GM12878 (cell line): ENCODE measurements at regions not wholly inside any gene's neighbourhood (a gene's known extent, or its start where the extent isn't known, plus 50 kb on each side); places are given as distances from the start of the nearest gene placed in this dataset.

Source experiments
- ATAC-seq: fragments of 200-7000 bp; cut with Tn5 transposase; 3 replicates; pipeline ENCODE4 v1.9.1; 2020; ENCODE audit warnings: mild to moderate bottlenecking, moderate library complexity
- BruUV-seq: library from RNA; stranded (reverse); fragments of 400-500 nt; replicated peaks from 2 replicates; lab custom pipeline; 2021; lab: Mats Ljungman, UMichigan
- CTCF ChIA-PET: fragments of 300-600 bp; sonication (Branson Sonifier 250); formaldehyde crosslinking; extraction: SDS; loops from one replicate; lab custom pipeline; 2021; ENCODE audit warnings: inconsistent platforms; lab: Yijun Ruan, JAX
- POLR2A ChIA-PET: fragments of 350-600 bp; formaldehyde crosslinking; extraction: SDS; loops from one replicate; lab custom pipeline; 2021; ENCODE audit warnings: inconsistent platforms; lab: Charles Lee
- RAD21 ChIA-PET: fragments of 300-600 bp; sonication (Branson Sonifier 250); formaldehyde crosslinking; loops from one replicate; lab custom pipeline; 2023; ENCODE audit warnings: antibody characterized with exemption; ENCODE audit not compliant: unreplicated experiment; lab: Charles Lee
- SMC1A ChIA-PET: fragments of 300-600 bp; sonication (Branson Sonifier 250); formaldehyde crosslinking; loops from one replicate; lab custom pipeline; 2023; ENCODE audit not compliant: unreplicated experiment, uncharacterized antibody; lab: Charles Lee
- DNase-seq: peaks from one replicate; pipeline ENCODE4 v3.0.0-alpha.2; 2011; ENCODE audit warnings: low read depth, low spot score
- FAIRE-seq: peaks from 3 replicates; lab custom pipeline; 2011; peaks lifted over from hg19 to GRCh38; lab: Jason Lieb, UNC
- H2AFZ ChIP-seq: 2 replicates; pipeline ENCODE4 v1.6.0; 2011; ENCODE audit warnings: low read depth, low read length, control low read depth; ENCODE audit not compliant: control insufficient read depth
- H3K27ac ChIP-seq: 2 replicates; pipeline ENCODE4 v1.5.1; 2011; ENCODE audit warnings: control low read depth; ENCODE audit not compliant: control insufficient read depth, insufficient read depth
- H3K27me3 ChIP-seq, 2 experiments: replicated peaks in 1 of 2; 2 replicates each; pipeline versions ENCODE4 v1.6.0 to v1.6.1; 2011; ENCODE audit warnings: low read length in 1 of 2; ENCODE audit not compliant: control insufficient read depth in 2 of 2, insufficient read depth in 2 of 2
- H3K36me3 ChIP-seq, 2 experiments: 2 replicates each; pipeline ENCODE4 v1.5.1; 2011; ENCODE audit warnings: low read length in 1 of 2; ENCODE audit not compliant: control insufficient read depth in 2 of 2, insufficient read depth in 2 of 2
- H3K4me1 ChIP-seq: 2 replicates; pipeline ENCODE4 v1.6.1; 2011; ENCODE audit warnings: mild to moderate bottlenecking, low read length, moderate library complexity, mixed read lengths; ENCODE audit not compliant: control insufficient read depth, insufficient read depth
- H3K4me2 ChIP-seq: 2 replicates; pipeline ENCODE4 v1.6.0; 2011; ENCODE audit warnings: control low read depth; ENCODE audit not compliant: control insufficient read depth, insufficient read depth
- H3K4me3 ChIP-seq: fragments of 200-600 bp; sonication (generic); 2 replicates; pipeline ENCODE4 v1.5.1; 2016
- H3K79me2 ChIP-seq: 2 replicates; pipeline ENCODE4 v1.6.0; 2011; ENCODE audit warnings: low read length; ENCODE audit not compliant: control insufficient read depth, insufficient read depth
- H3K9ac ChIP-seq: 2 replicates; pipeline ENCODE4 v1.8.0; 2011; ENCODE audit warnings: low read length, control low read depth, mixed read lengths; ENCODE audit not compliant: control insufficient read depth, insufficient read depth
- H3K9me3 ChIP-seq: replicated peaks from 3 replicates; pipeline ENCODE4 v1.5.1; 2011; ENCODE audit warnings: mild to moderate bottlenecking, low read length; ENCODE audit not compliant: control insufficient read depth, insufficient read depth
- H4K20me1 ChIP-seq: 2 replicates; pipeline ENCODE4 v1.6.0; 2011; ENCODE audit not compliant: control insufficient read depth, insufficient read depth
- CHD2 ChIP-seq: IDR thresholded peaks from 2 replicates; pipeline ENCODE4 v1.6.1; 2011; ENCODE audit warnings: low read depth, low read length, improper control_type of control experiment, borderline replicate concordance
- MAX ChIP-seq: IDR thresholded peaks from 2 replicates; pipeline ENCODE4 v1.6.1; 2012; ENCODE audit warnings: low read depth, low read length, improper control_type of control experiment
- PBX3 ChIP-seq: IDR thresholded peaks from 2 replicates; pipeline ENCODE4 v1.6.1; 2011; ENCODE audit warnings: mild to moderate bottlenecking, low read depth, low read length, moderate library complexity; ENCODE audit not compliant: insufficient replicate concordance
- PRDM15 ChIP-seq: fragments of 450-650 bp; formaldehyde crosslinking; IDR thresholded peaks from 2 replicates; pipeline ENCODE4 v1.4.0; 2020; ENCODE audit warnings: mild to moderate bottlenecking, moderate library complexity
- ZNF217 ChIP-seq: fragments of 450-650 bp; IDR thresholded peaks from 2 replicates; pipeline ENCODE4 v1.6.1; 2017; ENCODE audit warnings: antibody characterized with exemption, mild to moderate bottlenecking
- WGBS: methylation state at CpG from one replicate; pipeline ENCODE4 v1.1.6; 2016; ENCODE audit warnings: low lambda C conversion rate; ENCODE audit not compliant: insufficient replicate concordance, insufficient coverage; ENCODE audit errors: missing lambda C conversion rate; 5-methylcytosine and 5-hydroxymethylcytosine counted together
- in situ Hi-C: fragments of 300-500 bp; cut with MboI; formaldehyde crosslinking; loops from 9 replicates; pipeline ENCODE4 v1.14.3; 2018; ENCODE audit warnings: mixed read lengths
- intact Hi-C: fragments of 100-400 bp; cut with micrococcal nuclease; formaldehyde crosslinking; loops from one replicate; pipeline ENCODE4 v1.14.2; 2022; ENCODE audit not compliant: unreplicated experiment
- TF ChIP-seq, protein P1 (sequence below): fragments of 450-650 bp; IDR thresholded peaks from 2 replicates; pipeline ENCODE4 v1.6.1; 2017; ENCODE audit warnings: mild to moderate bottlenecking, low read depth, inconsistent platforms; ENCODE audit not compliant: poor library complexity, severe bottlenecking
- TF ChIP-seq, protein P2 (sequence below): fragments of 450-650 bp; IDR thresholded peaks from 2 replicates; pipeline ENCODE4 v1.6.1; 2017; ENCODE audit warnings: low read depth, mild to moderate bottlenecking, moderate library complexity

DNA sequence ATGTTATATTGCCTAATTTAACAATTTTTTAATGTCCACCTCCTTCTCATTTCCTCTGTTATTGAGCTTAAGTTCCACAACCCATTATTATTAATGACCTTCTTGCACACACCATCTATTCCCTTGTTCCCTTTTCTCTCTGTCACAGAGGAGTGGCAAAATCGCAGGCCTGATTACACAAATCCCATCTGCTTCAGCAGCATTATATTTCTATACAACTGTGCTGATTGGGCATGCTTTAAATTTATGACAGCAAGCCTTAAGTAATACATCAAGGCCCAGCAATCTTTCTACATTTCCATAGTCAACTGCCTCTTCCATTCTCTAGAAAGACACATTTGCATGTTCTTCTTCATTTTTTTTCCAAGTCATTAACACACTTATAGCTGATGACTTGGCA is 423.8 kb downstream of the PRDM5 start:
- H2AFZ ChIP-seq = no peak overlapping the region
- SMC1A ChIA-PET = no interaction called here
- H3K4me3 ChIP-seq = no peak overlapping the region
- no peak overlapping the region for H3K9ac ChIP-seq
- FAIRE-seq (no peak), ATAC-seq (no peak), DNase-seq (no peak)
- no peaks in the 10 kb centered on the region; the same call in 2 of the 3 replicates for H3K9me3 ChIP-seq
- H3K27ac ChIP-seq = no peak overlapping the region
- no peaks in the 10 kb centered on the region for H3K27me3 ChIP-seq
- in situ Hi-C loops (no loop called here), intact Hi-C loops (no loop called here)
- POLR2A ChIA-PET = no interaction called here
- H3K4me2 ChIP-seq = no peak overlapping the region
- H3K4me1 ChIP-seq = no peaks in the 10 kb centered on the region
- no TSS peak for BruUV-seq
- CTCF ChIA-PET = no interaction called here
- no peaks in the 10 kb centered on the region for H4K20me1 ChIP-seq
- RAD21 ChIA-PET = no interaction called here
- H3K79me2 ChIP-seq = no peaks in the 10 kb centered on the region
- TF ChIP-seq PBX3 (no peak), ZNF217 (no peak), MAX (no peak), PRDM15 (CRISPR knock-in tag) (no peak), CHD2 (no peak)
- TF ChIP-seq, protein P1, sequence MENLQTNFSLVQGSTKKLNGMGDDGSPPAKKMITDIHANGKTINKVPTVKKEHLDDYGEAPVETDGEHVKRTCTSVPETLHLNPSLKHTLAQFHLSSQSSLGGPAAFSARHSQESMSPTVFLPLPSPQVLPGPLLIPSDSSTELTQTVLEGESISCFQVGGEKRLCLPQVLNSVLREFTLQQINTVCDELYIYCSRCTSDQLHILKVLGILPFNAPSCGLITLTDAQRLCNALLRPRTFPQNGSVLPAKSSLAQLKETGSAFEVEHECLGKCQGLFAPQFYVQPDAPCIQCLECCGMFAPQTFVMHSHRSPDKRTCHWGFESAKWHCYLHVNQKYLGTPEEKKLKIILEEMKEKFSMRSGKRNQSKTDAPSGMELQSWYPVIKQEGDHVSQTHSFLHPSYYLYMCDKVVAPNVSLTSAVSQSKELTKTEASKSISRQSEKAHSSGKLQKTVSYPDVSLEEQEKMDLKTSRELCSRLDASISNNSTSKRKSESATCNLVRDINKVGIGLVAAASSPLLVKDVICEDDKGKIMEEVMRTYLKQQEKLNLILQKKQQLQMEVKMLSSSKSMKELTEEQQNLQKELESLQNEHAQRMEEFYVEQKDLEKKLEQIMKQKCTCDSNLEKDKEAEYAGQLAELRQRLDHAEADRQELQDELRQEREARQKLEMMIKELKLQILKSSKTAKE = no peak
- TF ChIP-seq, protein P2, sequence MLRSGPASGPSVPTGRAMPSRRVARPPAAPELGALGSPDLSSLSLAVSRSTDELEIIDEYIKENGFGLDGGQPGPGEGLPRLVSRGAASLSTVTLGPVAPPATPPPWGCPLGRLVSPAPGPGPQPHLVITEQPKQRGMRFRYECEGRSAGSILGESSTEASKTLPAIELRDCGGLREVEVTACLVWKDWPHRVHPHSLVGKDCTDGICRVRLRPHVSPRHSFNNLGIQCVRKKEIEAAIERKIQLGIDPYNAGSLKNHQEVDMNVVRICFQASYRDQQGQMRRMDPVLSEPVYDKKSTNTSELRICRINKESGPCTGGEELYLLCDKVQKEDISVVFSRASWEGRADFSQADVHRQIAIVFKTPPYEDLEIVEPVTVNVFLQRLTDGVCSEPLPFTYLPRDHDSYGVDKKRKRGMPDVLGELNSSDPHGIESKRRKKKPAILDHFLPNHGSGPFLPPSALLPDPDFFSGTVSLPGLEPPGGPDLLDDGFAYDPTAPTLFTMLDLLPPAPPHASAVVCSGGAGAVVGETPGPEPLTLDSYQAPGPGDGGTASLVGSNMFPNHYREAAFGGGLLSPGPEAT = no peak
- no peaks in the 10 kb centered on the region for H3K36me3 ChIP-seq
- WGBS = 0% methylated on average over 1 of the region's 1 CpG
